ENCODE measurements at regions not wholly inside any gene's neighbourhood (a gene's known extent, or its start where the extent isn't known, plus 50 kb on each side); places are given as distances from the start of the nearest gene placed in this dataset.

DNA sequence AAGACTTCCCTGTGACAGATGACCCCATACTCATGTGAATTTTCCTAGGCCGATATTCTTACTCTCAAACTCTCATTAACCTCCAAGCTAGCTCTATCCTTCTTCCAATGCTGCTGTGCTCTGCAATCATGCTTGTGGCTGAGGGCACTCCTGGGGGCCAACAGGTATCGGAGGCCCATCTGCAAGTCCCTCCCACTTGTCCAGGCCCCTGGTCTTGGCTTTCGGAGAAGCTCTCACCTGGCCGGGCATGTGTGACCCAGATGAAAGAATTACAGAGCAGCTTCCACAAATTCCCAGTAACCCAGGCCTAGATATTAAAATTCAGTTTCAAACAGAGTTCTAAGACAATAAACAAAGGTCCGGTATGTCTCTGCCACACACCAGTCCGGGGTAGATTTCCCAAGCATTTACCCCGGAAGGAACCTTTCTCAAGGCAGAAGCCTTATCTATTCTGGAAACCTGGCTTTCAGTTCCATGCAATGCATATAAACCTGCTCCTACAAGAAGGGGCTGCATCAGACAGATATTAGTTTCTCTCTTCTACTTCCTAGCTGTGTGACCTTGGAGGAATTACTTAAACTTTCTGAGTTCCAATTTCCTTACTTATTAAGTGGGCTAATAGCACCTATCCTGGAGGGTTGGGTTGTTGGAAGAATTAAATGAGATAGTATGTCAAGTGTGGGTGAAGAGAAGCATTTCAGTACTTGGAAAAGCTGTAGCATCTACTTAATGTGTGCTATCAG is 270.8 kb downstream of the PTTG2 start:
- no peak for DNase-seq

DNA sequence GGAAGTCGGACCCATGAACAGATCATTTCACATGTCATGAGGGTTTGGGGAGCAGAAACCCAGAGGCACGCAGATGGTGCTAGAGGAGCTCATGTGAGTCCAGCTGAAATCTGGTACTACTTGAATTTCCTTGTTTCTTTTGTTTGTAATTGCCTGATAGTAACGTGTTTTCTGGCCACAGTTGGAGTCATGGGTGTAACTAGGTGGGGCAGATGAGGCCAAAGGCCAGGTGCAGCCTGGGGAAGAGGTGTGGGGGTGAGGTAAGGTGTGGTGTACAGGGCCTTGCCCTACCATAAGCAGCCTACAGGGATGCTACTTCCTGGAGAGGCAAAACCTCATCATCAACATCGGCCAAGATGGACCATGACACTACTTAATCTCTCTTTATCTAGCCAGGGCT is 271.4 kb downstream of the PTTG2 start:
- no peak for DNase-seq

DNA sequence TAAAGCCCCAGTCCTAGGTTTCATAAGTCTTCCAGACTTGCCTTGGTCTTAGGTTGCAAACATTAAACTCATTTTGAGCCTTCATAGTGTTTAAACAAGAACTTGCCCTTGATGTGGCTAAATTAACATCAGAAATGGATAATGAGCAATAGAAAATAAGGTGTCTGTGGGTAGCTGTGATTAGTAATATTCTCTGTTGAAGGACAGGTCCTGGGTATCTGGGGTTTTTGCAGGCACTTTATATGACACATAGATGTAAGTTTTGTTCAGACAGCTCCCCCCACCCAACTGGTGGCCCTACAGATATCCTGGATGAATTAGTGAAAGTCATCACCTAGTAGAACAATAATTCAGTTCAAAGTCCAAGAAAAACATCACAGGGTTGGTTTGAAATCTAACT is 272.5 kb downstream of the PTTG2 start:
- DNase-seq, result no peak

DNA sequence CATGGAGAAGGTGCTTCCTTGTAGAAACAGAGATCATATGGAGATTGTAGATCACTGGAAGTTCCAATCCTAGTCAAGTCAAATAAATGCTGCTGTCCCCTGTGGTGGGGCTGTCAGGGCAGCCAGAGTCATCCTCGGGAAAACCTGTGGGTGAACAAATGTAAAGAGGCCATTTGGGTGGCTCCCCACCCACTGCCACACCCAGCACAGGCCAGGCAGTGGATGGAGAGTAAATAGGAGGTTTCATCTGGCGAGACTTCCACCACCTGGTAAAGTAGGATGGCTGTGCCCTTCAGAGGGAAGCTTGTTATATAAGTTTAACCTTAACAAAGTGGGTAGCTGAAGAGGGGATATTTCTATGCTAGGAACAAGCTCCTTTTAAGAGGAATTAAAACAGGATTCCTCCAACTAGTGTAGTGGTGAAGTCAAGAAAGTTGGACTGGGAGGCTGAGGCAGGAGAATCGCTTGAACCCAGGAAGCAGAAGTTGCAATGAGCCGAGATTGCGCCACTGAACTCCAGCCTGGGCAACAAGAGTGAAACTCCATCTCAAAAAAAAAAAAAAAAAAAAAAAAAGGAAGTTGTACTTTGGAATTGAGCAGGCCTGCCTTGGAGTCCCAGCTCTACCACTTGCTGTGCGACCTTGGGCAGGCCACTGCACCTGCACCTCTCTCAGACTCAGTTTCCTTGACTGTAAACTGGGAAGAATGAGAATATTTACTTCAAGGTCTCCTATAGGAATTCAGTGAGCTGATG is 273.7 kb downstream of the PTTG2 start:
- DNase-seq, result peak; percentile 81

DNA sequence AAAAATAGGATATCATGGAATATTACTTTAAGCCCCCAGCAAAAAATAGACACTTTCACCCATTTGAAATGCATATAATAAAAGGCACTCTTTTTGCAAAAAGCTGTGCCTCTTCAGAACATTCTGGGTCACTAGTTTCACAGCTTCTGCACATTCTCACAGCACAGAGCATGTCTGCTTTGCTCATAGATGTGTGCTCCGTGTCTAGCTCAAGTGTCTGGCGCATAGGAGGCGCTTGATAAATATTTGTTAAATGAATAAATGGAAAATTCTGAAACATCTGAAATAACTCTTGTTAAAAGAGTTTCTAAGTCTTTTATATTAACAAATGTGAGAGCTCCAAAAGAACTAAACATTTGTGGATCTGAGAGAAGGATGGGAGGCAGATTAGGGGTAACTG is 275.2 kb downstream of the PTTG2 start:
- DNase-seq, result no peak

DNA sequence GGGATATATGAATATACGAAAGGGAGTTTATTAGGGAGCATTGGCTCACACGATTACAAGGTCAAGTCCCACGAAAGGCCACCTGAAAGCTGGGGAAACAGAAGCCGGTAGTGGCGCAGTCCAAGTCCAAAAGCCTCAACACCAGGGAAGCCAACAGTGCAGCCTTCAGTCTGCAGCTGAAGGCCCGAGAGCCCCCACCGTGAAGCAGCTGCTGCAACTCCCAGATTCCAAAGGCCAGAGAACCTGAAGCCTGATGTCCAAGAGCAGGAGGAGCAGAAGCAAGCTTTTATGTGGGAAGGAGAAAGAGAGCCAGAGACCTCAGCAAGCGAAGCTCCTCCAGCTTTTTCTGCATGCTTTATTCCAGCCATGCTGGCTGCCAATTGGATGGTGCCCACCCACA is 275.8 kb downstream of the PTTG2 start:
- no peak for DNase-seq

DNA sequence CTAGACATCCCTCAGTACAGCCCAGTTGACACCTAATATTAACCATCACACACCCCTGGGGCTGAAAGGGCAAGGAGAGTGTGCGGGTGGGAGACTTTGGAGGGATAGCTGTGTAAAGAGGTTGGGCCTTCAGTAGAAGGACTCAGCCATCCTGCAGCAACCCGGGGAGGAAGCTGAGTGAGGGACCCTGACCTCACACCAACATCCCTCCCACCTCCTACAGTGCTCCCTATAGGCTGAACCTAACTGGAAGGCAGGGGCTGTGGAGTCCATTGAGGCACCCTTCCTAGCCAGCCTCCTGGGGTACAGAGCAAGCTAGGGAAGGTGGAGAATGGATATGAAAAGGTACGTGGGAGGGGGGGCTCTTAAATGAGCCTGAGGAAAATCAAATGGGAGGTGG is 276.3 kb downstream of the PTTG2 start:
- no peak for DNase-seq

DNA sequence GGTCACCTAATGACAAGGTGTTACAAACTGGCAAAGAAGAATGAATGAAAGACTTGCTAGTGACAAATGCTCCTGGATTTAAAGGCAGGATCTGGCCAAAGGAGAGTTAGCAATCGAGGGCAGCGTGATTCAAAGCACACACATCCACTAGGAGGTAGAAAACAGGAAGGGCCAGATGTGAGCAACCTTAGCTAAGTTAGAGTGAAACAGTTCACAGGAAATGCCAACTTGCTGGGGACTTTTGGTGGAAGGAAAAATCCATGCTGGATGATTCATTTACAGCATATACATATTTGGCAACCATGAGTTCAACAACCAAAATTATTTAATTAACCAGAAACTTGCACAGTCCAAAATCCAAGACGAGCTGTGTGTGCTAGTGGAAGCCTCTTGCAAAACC is 276.9 kb downstream of the PTTG2 start:
- peak; percentile 59 for DNase-seq

DNA sequence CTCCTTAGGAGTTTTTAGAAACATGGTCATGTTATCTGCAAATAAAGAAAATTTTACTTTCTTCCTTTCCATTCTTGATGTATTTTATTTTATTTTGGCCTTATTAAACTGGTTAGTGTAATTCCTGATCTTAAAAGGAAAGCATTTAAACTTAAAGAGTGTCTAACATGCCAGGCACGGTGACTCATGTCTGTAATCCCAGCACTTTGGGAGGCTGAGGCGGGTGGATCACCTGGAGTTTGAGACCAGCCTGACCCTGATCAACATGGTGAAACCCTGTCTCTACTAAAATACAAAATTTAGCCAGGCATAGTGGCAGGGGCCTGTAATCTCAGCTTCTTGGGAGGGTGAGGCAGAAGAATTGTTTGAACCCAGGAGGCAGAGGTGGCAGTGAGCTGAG is 281.3 kb downstream of the PTTG2 start:
- DNase-seq, result no peak

DNA sequence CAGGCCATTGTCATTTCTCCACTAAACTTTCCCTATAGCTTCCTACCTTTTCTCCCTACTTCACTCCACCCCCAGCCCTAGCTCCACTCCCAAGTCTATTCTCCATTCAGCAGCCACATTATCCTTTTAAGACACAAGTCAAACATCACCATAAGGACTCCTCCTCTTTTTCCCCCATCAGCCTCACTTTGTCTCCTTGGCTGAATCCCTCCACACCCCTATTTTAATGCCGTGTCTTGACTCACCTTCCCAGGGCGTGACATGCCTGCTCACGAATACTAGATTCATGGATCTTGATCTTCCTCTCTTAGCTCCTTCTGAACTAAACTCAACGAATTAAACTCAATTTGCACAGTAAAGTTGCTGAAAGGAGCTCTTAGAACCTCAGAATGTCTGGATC is 281.9 kb downstream of the PTTG2 start:
- DNase-seq, result no peak

DNA sequence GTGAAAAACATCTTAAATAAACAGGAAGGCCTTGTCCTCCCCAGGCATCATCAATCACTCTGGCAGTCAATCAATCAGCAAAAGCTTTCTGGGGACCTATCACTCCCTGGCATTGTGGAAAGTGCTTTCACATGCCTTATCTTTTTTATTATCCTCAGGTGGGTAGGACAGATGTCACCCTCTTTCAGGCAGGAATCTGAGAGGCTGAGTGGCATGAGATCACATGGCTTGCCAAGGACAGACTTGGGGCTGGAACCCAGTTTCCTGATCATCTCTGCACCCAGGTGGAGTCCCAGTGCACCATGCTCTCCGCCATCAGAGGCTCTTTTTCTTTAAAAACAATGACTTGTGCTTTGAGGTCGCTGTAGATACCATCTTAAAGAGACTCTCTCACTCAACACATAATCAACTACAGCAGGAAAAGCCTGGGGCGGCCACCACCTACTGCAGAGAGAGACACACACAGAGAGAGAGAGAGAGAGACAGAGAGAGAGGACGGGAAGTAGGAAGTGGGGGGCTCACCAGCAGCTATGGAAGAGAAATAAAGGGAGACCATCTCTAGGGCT is 282.7 kb downstream of the PTTG2 start:
- no peak for DNase-seq

DNA sequence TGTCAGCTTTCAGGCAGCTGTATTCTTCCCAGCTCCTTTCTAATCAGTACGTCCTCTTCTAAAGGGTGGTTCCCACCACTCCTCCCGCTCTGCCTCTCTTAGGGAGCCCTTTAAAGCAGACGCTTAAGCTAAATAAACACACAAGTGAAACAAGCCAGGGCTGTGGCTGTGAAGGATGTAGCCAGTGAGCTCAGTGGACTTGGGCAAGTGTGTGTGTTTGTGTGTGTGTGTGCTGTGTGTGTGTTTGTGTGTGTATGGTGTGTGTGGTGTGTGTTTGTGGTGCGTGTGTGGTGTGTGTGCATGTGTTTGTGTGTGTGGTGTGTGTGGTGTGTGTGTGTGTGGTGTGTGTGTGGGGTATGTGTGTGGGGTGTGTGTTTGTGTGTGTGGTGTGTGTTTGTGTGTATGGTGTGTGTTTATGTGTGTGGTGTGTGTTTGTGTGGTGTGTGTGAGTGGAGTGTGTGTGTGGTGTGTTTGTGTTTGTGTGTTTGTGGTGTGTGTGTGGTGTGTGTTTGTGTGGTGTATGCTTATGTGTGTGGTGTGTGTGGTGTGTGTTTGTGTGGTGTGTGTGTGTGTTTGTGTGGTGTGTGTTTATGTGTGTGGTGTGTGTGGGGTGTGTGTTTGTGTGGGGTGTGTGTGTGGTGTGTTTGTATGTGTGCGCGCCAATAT is 283.3 kb downstream of the PTTG2 start:
- DNase-seq, result no peak

DNA sequence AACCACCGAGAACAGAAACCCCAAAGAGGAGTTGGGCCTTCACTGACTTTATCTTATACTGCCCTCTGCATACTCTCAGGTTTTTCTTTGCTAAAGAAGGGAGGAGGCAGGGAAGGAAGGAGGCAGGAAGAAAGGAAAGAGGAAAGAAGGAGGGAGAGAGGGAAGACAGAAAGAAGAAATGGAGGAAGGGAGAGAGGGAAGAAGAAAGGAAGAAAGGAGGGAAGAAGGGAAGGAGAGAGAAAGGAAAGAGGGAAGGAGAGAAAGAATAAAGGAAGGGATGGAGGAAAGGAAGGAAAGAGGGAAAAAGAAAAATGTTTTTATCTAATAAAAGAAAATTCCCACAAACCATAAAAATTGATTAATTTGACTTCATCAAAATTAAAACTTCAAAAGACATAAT is 294.6 kb downstream of the PTTG2 start:
- no peak for DNase-seq

DNA sequence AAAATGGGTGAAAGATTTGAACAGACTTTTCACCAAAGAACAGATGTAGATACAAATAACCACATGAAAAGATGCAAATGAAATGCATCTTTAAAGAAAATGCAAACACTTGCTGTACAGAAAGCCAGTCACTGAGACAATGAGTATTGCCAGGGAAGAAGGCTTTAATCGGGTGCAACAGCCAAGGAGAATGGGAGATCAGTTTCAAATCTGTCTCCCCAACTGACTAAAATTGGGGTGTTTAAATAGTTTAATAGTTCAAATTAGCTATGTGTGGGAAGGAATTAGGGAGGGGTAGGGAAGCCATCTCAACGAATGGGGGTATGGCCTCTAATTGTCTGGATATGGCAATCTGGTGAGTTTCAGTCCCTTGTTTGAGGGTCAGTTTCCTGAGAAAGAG is 295.4 kb downstream of the PTTG2 start:
- DNase-seq, result no peak

DNA sequence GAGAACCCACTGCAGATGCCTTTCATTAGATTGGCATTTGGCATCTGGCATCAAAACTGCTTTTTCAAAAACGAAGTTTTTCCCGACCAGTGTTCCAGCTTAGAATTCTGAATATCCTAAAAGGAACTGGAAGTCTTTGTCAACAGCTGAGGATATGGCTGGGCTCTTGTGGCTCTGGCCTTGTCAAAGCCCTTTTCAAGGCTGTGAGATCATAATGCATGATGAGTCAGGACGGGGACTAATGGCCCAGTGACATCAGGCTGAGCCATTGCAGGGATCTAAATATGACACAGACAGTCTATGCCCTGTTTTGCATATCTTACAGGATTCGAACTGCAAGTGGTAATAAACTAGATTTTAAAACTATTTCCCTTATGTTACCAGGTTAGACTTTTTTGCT is 306.4 kb downstream of the PTTG2 start:
- DNase-seq, result peak; percentile 26

DNA sequence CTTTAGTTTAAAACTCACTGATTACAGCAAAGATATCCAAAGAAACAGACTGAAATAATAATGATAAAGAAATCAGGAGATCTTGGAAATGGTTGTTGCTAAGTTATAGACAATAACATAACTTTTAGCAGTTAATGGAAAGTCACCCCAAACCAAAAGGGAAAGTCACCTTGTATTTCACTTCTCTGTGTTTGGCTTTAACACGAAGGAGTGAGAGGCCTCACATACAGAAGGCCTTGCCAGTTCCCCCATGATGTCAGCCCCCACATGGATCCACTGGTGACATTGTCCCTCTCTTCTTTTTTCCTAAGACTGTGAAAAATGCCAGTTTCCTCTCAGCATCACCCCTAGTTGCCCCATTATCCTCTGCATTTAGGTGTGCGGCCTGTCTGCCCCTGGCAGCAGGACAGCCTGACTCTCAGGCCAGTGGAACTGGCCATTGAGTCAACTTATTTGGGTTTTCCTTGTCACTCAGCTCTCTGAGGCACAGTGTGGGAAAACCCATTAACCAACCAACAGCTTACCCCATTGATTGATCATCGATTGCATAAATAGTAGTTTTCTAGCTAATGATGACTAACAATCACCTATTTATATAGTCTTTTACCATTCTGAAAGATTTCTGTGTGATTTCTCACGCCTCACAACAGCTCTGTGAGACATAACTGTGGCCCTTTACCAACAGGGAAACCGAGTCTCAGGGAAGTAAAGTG is 308.1 kb downstream of the PTTG2 start:
- no peak for DNase-seq

DNA sequence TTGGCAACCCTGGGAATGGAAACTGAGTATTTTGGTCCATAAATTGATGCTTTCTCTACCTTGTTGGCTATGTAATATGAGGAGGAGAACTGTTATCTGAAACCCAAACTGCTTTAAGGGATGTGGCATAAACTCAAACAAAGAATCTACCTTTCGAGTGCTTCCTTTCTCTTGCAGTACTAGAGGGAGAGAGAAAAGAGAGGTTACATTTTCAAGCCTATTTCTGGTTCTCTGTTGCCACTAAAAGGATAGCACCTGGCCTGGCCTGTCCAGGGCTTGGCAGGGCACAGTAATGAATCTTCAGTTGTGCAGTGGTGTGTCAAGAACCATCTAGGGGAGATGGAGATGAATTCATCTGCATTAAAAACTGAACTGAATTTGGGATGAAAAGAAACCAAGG is 308.6 kb downstream of the PTTG2 start:
- DNase-seq, result no peak

DNA sequence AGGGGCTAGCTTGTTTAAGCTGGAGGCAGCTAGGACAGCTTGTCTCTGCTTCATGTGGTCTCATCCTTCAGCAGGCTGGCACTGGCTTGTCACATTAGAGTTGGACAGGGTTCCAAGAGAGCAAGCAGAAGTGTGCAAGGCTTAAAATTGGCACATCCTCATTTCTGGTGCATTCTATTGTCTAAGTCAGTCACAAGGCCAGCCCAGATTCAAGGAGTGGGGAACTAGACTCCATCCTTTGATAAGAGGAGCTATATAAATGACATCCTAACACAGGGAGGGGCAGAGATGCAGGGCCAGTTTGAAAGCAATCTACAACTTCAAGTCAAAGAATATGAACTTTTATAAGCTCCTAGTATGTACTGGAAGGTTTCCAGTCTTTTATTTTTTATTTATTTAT is 313.2 kb downstream of the PTTG2 start:
- peak; percentile 39 for DNase-seq

DNA sequence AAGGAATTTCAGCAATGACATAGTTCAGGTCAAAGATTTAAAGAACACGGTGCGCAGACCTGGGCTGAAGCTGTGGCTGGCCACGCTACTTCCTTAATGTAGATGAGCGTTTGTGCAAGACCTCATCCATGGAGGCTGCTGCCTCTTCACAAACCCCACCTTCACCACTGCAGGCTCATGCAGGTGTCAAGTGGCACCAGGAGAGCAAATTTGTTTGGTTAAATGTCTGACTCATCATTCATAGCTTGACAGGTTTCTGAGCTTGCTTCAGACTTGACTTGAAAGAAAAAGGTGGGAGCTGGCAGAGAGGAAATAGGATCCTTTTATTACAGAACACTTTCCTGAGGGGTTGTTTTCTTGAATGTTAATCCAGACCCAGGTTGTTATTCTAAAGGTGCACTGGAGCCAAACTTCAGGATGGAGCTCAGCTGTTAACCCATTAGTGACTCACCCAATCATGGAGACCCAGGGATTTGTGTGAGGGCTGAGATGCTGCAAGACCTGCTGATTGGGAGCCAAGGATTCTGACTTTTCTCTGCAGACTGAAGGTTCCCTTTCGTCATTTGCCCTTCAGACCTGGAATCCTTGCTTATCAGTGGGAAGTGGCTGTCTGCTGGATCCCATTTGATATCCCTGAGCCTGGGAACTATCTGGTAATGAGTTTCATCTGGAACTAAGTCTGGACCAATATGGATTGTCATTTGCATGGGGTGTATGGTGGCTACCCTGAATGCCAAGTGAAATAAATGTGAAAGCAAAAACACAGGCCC is 315.3 kb downstream of the PTTG2 start:
- DNase-seq, result peak; percentile 17

DNA sequence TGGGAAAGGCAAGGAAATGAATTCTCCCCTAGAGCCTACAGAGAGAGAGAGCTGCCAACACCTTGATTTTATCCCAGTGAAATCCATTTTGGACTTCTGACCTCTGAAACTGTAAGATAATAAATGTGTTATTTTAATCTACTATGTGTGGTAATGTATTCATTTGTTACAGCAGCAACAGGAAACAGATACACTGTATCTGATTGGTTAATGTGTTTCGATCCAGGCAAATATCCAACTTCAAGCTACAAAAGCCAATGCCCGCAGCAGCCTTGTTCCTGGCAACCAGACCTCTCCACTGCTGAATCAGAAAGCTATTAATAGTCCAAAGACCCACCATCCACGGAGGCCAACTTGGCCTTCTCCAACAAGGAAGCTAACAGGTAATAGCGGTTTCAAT is 318.1 kb downstream of the PTTG2 start:
- DNase-seq, result no peak

DNA sequence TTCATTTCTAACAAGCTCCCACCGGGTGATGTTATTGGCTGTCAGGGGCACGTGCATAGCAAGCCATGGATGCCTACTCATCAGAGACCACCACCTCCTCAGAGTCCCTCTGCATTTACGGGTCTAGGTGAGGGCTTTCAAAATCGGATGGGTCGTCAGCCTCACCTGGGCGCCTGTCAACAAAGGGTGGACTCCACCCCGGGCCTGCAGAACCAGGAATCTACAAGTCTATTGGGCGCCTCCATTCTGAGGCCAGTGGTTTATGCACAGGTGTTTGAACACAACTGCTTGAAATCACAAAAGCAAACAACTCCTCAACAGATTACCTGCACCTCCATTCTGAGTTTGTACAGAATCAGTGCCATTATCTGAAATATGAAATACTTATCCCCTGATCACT is 318.9 kb downstream of the PTTG2 start:
- DNase-seq, result no peak

DNA sequence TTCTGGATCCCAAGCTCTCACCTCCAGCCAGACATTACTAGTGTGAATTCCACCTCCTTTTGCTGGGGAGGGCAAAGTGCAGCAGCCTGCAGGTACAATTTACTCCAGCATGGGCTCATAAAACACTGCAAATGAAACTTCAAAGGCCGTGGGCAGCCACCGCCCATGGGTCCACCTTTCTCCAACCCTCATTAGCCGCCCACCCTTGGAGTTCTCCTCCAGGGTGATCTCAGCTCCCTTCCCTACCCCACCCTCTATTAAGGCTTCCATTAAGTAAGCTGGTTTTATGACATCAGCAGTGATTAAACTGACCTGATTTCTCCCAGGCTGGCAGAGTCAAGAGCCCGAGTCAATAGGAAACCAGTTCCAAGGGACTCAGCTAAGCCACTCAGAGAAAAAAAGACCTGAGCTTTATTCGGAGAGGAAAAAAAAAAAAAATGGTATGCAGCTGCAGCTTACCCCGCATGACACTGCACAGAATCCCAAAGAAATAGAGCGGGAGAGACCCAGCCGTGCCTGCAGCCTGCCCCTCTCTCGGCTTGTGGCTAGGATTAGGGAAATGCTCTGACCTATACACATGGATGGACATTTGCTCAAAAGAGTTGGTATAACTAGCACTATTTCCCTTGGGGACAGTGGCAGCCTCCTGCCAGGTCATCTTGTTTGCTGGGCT is 319.6 kb downstream of the PTTG2 start:
- DNase-seq, result no peak
